ENCODE measurements at regions not wholly inside any gene's neighbourhood (a gene's known extent, or its start where the extent isn't known, plus 50 kb on each side); places are given as distances from the start of the nearest gene placed in this dataset.
"Not testable (repeated sequence)": the region's sequence is repeated elsewhere in the genome, so short reads cannot be mapped to it uniquely, and the experiment has no call there.

DNA sequence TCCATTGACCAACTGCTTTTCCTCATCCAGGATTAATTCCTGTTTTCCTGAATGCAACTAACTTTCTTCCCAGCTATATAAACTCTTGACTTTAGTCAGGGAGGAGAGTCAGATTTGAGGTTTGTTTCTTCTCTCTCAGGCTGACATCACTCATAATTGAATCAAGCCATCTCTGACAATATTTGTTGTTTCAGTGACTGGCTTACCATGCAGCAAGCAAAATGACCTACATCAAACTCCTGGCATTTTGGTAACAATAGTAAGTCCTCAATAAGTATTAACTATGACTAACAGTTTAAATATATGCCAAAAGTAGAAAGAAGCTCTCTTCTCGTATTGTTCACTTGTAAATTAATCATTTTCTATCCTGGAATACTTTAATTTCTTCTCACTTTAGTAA is 625.7 kb upstream of the KCND2 start:
- in situ Hi-C loops (cut with HindIII; ENCODE audit: low sequenced_read_pairs), result no loop called here

DNA sequence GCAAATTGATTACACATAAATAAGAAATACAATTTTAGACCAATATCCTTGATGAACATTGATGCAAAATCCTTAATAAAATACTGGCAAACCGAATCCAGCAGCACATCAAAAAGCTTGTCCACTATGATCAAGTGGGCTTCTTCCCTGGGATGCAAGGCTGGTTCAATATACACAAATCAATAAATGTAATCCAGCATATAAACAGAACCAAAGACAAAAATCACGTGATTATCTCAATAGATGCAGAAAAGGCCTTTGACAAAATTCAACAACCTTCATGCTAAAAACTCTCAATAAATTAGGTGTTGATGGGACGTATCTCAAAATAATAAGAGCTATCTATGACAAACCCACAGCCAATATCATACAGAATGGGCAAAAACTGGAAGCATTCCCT is 624.2 kb upstream of the KCND2 start:
- in situ Hi-C loops (cut with HindIII; ENCODE audit: low sequenced_read_pairs), result not testable (repeated sequence)

- in situ Hi-C loops (cut with HindIII; ENCODE audit: low sequenced_read_pairs), result no loop called here
These were observed 612.9 kb upstream of the KCND2 start for GRCh38 chr7:119660080-119660479.

GRCh38 chr7:119664601-119665000 is 608.4 kb upstream of the KCND2 start:
- in situ Hi-C loops (cut with HindIII; ENCODE audit: low sequenced_read_pairs), result no loop called here

DNA sequence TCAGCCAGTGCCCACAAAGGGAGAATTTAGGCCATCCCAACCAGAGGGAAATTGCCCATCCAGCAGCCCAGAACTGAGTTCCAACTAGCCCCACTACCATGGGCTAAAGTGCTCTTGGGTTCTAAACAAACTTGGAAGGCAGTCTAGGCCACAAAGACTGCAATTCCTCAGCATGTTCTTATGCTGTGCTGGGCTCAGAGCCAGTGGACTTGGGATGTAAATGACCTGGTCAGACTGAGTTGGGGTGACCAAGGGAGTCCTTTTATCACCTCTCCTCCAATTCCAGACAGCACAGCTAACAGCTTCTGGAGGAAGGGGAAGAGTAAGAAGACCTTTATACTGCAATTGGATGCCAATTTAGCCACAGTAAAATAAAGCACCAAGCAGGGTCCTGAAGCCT is 607.2 kb upstream of the KCND2 start:
- in situ Hi-C loops (cut with HindIII; ENCODE audit: low sequenced_read_pairs), result no loop called here

DNA sequence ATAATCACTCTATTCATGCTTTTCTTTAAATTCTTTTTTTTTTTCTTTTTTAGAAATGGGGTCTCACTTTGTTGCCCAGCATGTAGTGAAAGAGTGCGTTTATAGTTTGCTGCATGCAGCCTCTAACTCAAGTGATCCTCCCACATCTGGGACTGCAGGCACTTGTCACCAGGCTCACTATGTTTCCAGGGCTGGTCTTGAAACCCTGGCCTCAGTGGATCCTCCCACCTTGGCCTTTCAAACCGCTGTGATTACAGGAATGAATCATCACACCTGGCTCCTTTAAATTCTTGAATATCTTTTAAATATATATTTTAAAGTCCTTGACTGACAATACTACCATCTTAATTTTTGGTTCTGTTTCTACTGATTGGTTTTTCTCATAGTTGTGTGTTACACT is 591.6 kb upstream of the KCND2 start:
- in situ Hi-C loops (cut with HindIII; ENCODE audit: low sequenced_read_pairs), result no loop called here

DNA sequence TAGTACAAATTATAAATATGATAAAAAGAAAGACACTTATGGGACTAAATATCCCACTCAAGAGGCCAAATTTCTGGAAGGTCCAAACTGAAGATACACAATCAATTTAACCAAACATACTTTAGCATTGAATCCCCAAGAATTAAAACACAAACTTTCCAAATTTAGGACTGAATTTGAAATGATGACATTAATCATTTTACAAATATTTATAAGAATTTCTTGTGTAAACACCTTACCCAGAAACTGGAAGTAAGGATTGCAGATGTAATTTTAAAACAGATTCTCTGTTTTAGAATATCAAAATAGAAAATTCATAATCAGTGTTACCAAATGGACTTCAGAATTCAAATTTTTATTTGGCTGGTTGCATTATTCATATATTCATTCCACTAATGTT is 588.2 kb upstream of the KCND2 start:
- in situ Hi-C loops (cut with HindIII; ENCODE audit: low sequenced_read_pairs), result no loop called here

DNA sequence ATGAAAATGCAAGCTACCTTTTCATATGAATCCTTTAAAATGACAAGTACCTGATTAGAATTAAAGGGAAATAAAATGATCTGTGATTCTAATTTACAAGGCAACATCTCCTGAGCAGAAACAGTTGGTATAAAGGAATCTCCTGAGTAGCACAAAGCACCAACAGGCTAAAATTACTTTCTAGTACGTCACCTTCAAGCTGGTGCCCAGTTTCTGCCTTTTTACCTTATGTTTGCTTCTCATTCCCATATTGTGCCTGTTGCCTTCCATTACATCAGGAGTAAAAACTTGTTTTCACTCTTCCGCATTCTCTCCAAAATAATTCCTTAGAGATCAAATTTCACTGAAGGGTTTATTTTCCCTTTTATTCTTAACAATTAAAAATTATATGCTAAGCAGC is 587.1 kb upstream of the KCND2 start:
- in situ Hi-C loops (cut with HindIII; ENCODE audit: low sequenced_read_pairs), result no loop called here

GRCh38 chr7:119688831-119689230 is 584.1 kb upstream of the KCND2 start:
- in situ Hi-C loops (cut with HindIII; ENCODE audit: low sequenced_read_pairs), result no loop called here

DNA sequence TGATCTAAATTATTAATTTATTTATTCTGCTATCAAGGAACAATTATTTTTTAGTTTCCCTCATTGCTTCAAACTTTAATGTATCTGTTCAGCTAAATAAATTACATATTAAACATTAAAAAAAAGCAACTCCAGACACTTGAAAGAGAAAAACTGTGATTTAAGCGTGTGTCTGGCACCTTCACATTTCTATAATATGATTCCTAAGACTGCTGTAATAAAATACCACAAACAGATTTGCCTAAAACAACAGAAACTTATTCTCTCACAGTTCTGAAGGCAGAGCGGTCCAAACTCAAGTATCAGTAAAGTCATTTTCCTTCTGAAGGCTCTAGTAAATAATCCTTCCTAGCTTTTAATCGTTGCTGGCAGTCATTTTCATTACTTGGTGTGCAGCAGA is 580.4 kb upstream of the KCND2 start:
- in situ Hi-C loops (cut with HindIII; ENCODE audit: low sequenced_read_pairs), result no loop called here

DNA sequence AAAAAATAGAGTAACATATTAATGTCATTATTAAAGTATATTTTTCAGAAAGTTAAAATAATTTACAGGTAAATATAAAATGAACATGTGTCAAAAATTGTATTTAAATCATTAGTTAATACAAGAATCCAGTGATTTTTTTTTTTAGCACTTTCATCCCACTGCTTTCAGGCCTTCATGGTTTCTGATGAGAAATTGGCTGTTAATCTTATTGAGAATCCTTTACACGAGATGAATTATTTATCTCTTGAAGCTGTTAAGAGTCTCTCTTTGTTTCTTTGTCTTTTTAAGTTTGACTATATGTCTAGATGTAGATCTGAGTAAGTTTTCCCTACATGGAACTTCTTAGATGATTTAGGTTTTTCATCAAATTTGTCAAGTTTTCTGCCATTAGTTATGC is 578.5 kb upstream of the KCND2 start:
- in situ Hi-C loops (cut with HindIII; ENCODE audit: low sequenced_read_pairs), result no loop called here

GRCh38 chr7:119696336-119696735 is 576.6 kb upstream of the KCND2 start:
- in situ Hi-C loops (cut with HindIII; ENCODE audit: low sequenced_read_pairs), result no loop called here

- in situ Hi-C loops (cut with HindIII; ENCODE audit: low sequenced_read_pairs), result no loop called here
These were observed 569.1 kb upstream of the KCND2 start for GRCh38 chr7:119703895-119704294.

- in situ Hi-C loops (cut with HindIII; ENCODE audit: low sequenced_read_pairs), result no loop called here
These were observed 566.4 kb upstream of the KCND2 start for GRCh38 chr7:119706608-119707007.

- in situ Hi-C loops (cut with HindIII; ENCODE audit: low sequenced_read_pairs), result no loop called here
These were observed 564.1 kb upstream of the KCND2 start for GRCh38 chr7:119708891-119709290.

- in situ Hi-C loops (cut with HindIII; ENCODE audit: low sequenced_read_pairs), result no loop called here
These were observed 561.9 kb upstream of the KCND2 start for GRCh38 chr7:119711104-119711503.

DNA sequence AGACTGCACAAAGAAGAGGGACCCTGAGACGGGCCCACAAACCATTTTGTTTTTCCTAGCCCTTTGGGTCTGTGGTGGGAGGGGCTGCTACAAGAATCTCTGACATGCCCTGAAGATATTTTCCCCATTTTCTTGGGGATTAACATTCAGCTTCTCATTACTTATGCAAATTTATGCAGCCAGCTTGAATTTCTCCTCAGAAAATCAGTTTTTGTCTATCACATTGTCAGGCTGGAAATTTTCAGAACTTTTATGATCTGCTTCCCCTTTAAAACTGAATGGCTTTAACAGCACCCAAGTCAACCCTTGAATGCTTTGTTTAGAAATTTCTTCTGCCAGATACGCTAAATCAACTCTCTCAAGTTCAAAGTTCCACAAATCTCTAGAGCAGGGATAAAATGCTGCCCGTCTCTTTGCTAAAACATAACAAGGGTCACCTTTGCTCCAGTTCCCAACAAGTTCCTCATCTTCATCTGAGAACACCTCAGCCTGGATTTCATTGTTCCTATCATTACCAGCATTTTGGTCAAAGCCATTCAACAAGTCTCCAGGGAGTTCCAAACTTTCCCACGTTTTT is 560.0 kb upstream of the KCND2 start:
- in situ Hi-C loops (cut with HindIII; ENCODE audit: low sequenced_read_pairs), result no loop called here

- in situ Hi-C loops (cut with HindIII; ENCODE audit: low sequenced_read_pairs), result no loop called here
These were observed 559.4 kb upstream of the KCND2 start for GRCh38 chr7:119713606-119714005.

- in situ Hi-C loops (cut with HindIII; ENCODE audit: low sequenced_read_pairs), result no loop called here
These were observed 552.4 kb upstream of the KCND2 start for GRCh38 chr7:119720541-119720940.

DNA sequence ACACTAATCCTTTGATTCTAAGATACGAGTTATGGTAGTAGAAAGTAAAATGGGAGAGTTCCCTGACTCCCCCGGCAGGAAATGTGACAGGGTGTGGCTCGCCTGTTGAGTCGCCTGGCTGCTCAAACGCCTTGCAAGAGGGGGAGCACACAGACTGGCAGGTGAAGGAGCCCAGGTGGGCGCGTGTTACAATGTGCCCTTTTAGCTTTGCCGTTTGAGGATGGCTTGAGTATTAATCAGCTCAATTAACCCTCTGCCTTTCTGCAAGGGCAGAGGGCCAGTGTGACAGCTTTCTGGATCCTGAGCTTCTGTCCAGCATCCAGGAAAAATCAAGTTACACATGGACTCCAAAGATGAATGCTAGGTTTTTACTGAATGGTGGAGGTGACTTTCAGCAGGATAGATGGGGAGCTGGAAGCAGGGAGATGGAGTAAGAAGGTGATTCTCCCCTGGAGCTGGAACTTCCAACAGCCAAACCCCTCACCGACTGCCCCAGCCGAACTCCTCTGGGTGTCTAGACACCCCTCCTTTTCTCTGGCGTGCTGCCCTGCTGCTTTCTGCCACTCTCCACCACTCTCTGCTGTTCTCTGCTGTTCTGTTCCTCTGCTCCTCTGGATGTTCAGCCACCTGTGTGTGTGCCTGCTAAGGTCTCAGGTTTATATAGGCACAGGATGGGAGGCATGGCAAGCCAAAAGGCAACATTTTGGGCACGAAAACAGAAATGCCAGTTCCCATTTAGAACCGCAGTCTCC is 548.8 kb upstream of the KCND2 start:
- in situ Hi-C loops (cut with HindIII; ENCODE audit: low sequenced_read_pairs), result no loop called here

- in situ Hi-C loops (cut with HindIII; ENCODE audit: low sequenced_read_pairs), result no loop called here
These were observed 539.7 kb upstream of the KCND2 start for GRCh38 chr7:119733127-119733879.

GRCh38 chr7:119737390-119737789 is 535.6 kb upstream of the KCND2 start:
- in situ Hi-C loops (cut with HindIII; ENCODE audit: low sequenced_read_pairs), result no loop called here
